ENCODE measurements at regions not wholly inside any gene's neighbourhood (a gene's known extent, or its start where the extent isn't known, plus 50 kb on each side); places are given as distances from the start of the nearest gene placed in this dataset.

DNA sequence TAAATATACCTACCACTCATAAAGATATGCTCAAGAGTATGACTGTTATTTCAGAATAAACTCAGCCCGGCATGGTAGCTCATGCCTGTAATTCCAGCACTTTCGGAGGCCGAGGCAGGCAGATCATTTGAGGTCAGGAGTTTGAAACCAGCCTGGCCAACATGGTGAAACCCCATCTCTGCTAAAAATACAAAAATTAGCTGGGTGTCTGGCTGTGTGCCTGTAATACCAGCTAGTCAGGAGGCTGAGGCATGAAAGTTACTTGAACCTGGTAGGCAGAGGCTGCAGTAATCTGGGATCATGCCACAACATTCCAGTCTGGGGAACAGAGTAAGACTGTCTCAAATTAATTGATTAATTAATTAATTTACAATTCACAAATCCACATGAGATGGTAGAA lies 208.2 kb upstream of the PDGFD start:
- TF ChIP-seq POLR2AphosphoS5 (IDR thresholded peaks at IDR 0.05; ENCODE audit: insufficient read depth in 1 of 2, low read depth in 1 of 2) (no peak), CTCF (IDR thresholded peaks at IDR 0.05) (no peak), POLR2A (IDR thresholded peaks at IDR 0.05) (no peak)
- DNase-seq (ENCODE audit: extremely low spot score in 2 of 2): no peak
- intact Hi-C loops (cut with DNase I): no loop called here

GRCh38 chr11:104370478-104370877 lies 206.5 kb upstream of the PDGFD start:
- no peak for TF ChIP-seq POLR2A (IDR thresholded peaks at IDR 0.05)
- no peak for TF ChIP-seq POLR2AphosphoS5 (IDR thresholded peaks at IDR 0.05; ENCODE audit: insufficient read depth in 1 of 2, low read depth in 1 of 2)
- no peak for TF ChIP-seq CTCF (IDR thresholded peaks at IDR 0.05)
- H3K9me3 ChIP-seq: no peaks in the 10 kb centered on the region
- H3K36me3 ChIP-seq: no peaks in the 10 kb centered on the region
- no peak overlapping the region for H3K27ac ChIP-seq
- H3K4me3 ChIP-seq: no peak overlapping the region
- H3K27me3 ChIP-seq: no peaks in the 10 kb centered on the region
- intact Hi-C loops (cut with DNase I): no loop called here
- no peaks in the 10 kb centered on the region for H3K4me1 ChIP-seq
- DNase-seq (ENCODE audit: extremely low spot score in 2 of 2): no peak

More for the DNA sequence above, 208.2 kb upstream of the PDGFD start:
- Histone ChIP-seq H3K27me3 (no peaks in the 10 kb centered on the region), H3K4me1 (no peaks in the 10 kb centered on the region), H3K27ac (no peak overlapping the region), H3K9me3 (no peaks in the 10 kb centered on the region), H3K36me3 (no peaks in the 10 kb centered on the region), H3K4me3 (no peak overlapping the region)

DNA sequence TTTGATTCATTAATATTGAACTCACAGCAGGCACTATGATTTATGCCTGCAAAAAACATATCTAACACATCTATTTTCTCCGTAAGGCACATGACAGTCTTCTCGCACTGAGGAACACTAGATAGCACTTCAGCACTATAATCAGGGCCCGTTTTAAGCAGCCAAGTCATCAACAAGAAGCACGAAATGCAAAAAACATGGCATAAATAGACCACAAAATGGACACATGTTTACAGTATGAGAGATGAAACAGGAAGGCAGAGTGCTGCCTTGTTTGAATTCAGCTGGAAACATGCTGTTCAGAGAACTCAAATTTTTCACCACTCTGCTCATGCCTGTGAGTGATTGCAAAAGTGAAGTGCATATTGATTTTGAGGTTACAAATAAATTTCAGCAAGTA lies 205.8 kb upstream of the PDGFD start:
- no peak overlapping the region for H3K27ac ChIP-seq
- TF ChIP-seq POLR2AphosphoS5 (IDR thresholded peaks at IDR 0.05; ENCODE audit: insufficient read depth in 1 of 2, low read depth in 1 of 2) (no peak), CTCF (IDR thresholded peaks at IDR 0.05) (no peak), POLR2A (IDR thresholded peaks at IDR 0.05) (no peak)
- H3K4me1 ChIP-seq: no peaks in the 10 kb centered on the region
- no peak for DNase-seq (ENCODE audit: extremely low spot score in 2 of 2)
- no peaks in the 10 kb centered on the region for H3K27me3 ChIP-seq
- H3K36me3 ChIP-seq: no peaks in the 10 kb centered on the region
- H3K9me3 ChIP-seq: no peaks in the 10 kb centered on the region
- intact Hi-C loops (cut with DNase I): no loop called here
- H3K4me3 ChIP-seq: no peak overlapping the region

- no peak overlapping the region for H3K4me3 ChIP-seq
- H3K27me3 ChIP-seq: no peaks in the 10 kb centered on the region
- no peaks in the 10 kb centered on the region for H3K9me3 ChIP-seq
- no peak overlapping the region for H3K27ac ChIP-seq
- no peaks in the 10 kb centered on the region for H3K36me3 ChIP-seq
- TF ChIP-seq POLR2AphosphoS5 (IDR thresholded peaks at IDR 0.05; ENCODE audit: insufficient read depth in 1 of 2, low read depth in 1 of 2) (no peak), POLR2A (IDR thresholded peaks at IDR 0.05) (no peak), CTCF (IDR thresholded peaks at IDR 0.05) (no peak)
- intact Hi-C loops (cut with DNase I): no loop called here
- H3K4me1 ChIP-seq: no peaks in the 10 kb centered on the region
- DNase-seq (ENCODE audit: extremely low spot score in 2 of 2): no peak
These were observed 202.4 kb upstream of the PDGFD start for GRCh38 chr11:104366321-104366734.

- Histone ChIP-seq H3K9me3 (no peaks in the 10 kb centered on the region), H3K4me1 (no peaks in the 10 kb centered on the region), H3K4me3 (no peak overlapping the region), H3K27me3 (no peaks in the 10 kb centered on the region), H3K27ac (no peak overlapping the region), H3K36me3 (no peaks in the 10 kb centered on the region)
- no peak for DNase-seq (ENCODE audit: extremely low spot score in 2 of 2)
- no peak for TF ChIP-seq POLR2A (IDR thresholded peaks at IDR 0.05)
- TF ChIP-seq CTCF (IDR thresholded peaks at IDR 0.05): no peak
- no peak for TF ChIP-seq POLR2AphosphoS5 (IDR thresholded peaks at IDR 0.05; ENCODE audit: insufficient read depth in 1 of 2, low read depth in 1 of 2)
- intact Hi-C loops (cut with DNase I): no loop called here
These were observed 201.7 kb upstream of the PDGFD start for GRCh38 chr11:104365676-104366075.
